ENCODE measurements at regions not wholly inside any gene's neighbourhood (a gene's known extent, or its start where the extent isn't known, plus 50 kb on each side); places are given as distances from the start of the nearest gene placed in this dataset.
A peak's percentile ranks its signal among the peaks of the same experiment; 100 is the strongest.

DNA sequence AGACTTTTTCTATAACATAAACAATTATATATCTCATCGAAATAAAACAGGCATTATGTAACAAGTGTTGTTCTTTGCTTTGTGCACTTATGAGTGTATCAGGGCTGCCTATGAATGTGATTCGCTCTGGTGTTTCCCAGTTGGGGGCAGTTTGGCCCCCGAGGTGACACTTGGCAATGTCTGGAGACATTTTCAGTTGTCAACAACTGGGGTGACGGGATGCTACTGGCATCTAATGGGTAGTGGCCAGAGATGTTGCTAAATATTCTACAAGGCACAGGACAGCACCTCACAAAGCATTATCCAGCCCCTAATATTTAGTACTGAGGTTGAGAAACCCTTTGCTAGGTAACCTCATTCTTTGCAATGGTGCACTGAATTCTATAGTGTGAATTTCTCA lies 83.3 kb downstream of the PLCE1 start:
- Histone ChIP-seq H2BK15ac (replicated peaks; ENCODE audit: low read depth) (no peak overlapping the region), H3K36me3 (ENCODE audit: control insufficient read depth, insufficient read depth, low read length) (no peaks in the 10 kb centered on the region), H4K8ac (ENCODE audit: low read depth, low read length) (no peak overlapping the region), H3K56ac (ENCODE audit: low read length) (no peak overlapping the region), H2AK5ac (ENCODE audit: low read length) (no peak overlapping the region), H3K18ac (ENCODE audit: low read length) (no peak overlapping the region), H3K23ac (ENCODE audit: low read length) (no peak overlapping the region), H2BK5ac (ENCODE audit: low read length) (no peak overlapping the region), H3K79me2 (ENCODE audit: control insufficient read depth, insufficient read depth, low read length) (no peaks in the 10 kb centered on the region), H3K4me2 (ENCODE audit: low read length) (no peak overlapping the region), H3K27me3 (ENCODE audit: insufficient read depth, low read length, poor library complexity) (no peaks in the 10 kb centered on the region), H3K27ac (ENCODE audit: low read depth, low read length) (no peak overlapping the region), H3K9ac (ENCODE audit: low read length) (no peak overlapping the region), H3K4me1 (ENCODE audit: control insufficient read depth, low read depth, low read length) (no peaks in the 10 kb centered on the region), H3K4me3 (ENCODE audit: low read length) (no peak overlapping the region), H3K4ac (ENCODE audit: low read depth, low read length) (no peak overlapping the region), H4K5ac (ENCODE audit: low read length) (no peak overlapping the region), H3K79me1 (ENCODE audit: low read length) (no peaks in the 10 kb centered on the region), H2BK120ac (ENCODE audit: low read depth, low read length) (peak overlapping the region; percentile 28)
- no peak for DNase-seq
- whole genome bisulfite sequencing (ENCODE audit: extremely low coverage, insufficient coverage, low lambda C conversion rate), result 100% methylated on average over 1 of the region's 4 CpGs

DNA sequence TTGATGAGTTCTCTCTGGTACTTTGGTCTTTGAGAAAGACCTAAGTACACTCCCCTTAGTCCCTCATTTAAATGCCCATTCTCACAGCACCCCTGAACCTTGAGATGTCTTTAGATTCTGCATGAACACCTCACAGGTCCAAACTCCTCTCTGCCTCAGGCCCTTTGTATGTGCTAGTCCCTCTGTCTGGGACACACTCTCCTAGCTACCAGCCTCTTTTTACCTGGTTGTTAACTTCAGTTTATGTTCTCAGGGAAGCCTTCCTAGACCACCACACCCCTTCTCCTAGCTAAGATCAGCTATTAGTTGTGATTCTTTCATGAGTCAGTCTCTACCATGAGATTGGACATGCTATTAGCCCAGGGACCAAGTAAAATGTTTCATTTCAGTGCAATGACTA lies 86.4 kb downstream of the PLCE1 start:
- no peak overlapping the region for H2BK5ac ChIP-seq (ENCODE audit: low read length)
- no peak overlapping the region for H3K18ac ChIP-seq (ENCODE audit: low read length)
- H3K56ac ChIP-seq (ENCODE audit: low read length), result no peak overlapping the region
- H3K4me3 ChIP-seq (ENCODE audit: low read length), result no peak overlapping the region
- no peaks in the 10 kb centered on the region for H3K4me1 ChIP-seq (ENCODE audit: control insufficient read depth, low read depth, low read length)
- H3K23ac ChIP-seq (ENCODE audit: low read length), result no peak overlapping the region
- H3K9ac ChIP-seq (ENCODE audit: low read length), result no peak overlapping the region
- no peak overlapping the region for H2BK120ac ChIP-seq (ENCODE audit: low read depth, low read length)
- no peak overlapping the region for H3K4me2 ChIP-seq (ENCODE audit: low read length)
- no peaks in the 10 kb centered on the region for H3K27me3 ChIP-seq (ENCODE audit: insufficient read depth, low read length, poor library complexity)
- H3K36me3 ChIP-seq (ENCODE audit: control insufficient read depth, insufficient read depth, low read length), result no peaks in the 10 kb centered on the region
- H2AK5ac ChIP-seq (ENCODE audit: low read length), result no peak overlapping the region
- H3K27ac ChIP-seq (ENCODE audit: low read depth, low read length), result no peak overlapping the region
- no peak overlapping the region for H3K4ac ChIP-seq (ENCODE audit: low read depth, low read length)
- no peak for DNase-seq
- no peak overlapping the region for H4K8ac ChIP-seq (ENCODE audit: low read depth, low read length)
- H4K5ac ChIP-seq (ENCODE audit: low read length), result no peak overlapping the region
- no peak overlapping the region for H2BK15ac ChIP-seq (replicated peaks; ENCODE audit: low read depth)
- no peaks in the 10 kb centered on the region for H3K79me2 ChIP-seq (ENCODE audit: control insufficient read depth, insufficient read depth, low read length)
- H3K79me1 ChIP-seq (ENCODE audit: low read length), result no peaks in the 10 kb centered on the region

DNA sequence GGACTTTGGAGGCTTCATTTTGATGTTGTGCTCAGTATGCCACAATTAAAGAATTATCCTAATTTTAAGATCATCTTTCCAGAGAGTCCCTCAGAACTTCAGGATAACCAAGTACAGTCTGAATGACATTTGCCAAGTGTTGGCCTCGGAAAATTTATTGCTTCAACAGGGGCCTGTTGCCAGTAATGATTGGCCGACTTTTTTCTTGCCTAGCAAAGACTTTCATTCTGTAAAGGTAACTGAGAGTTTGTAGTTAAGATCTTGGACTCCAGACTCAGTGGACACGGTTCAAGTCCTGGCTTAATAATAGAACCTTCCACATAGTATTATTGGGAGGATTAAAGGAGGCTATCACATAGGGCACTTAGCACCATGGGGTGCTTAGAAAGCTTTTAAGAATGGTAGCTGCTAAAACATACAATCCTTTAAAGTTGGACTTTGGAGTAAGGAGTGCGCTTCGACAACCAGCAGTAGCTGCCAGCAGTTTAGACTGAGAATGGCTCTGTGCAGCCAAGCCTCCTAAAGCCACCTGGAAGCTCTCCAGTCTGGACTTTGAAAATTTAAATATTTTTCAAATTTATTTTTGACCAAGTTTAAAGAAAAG lies 90.0 kb downstream of the PLCE1 start:
- H3K4me3 ChIP-seq (ENCODE audit: low read length), result no peak overlapping the region
- no peaks in the 10 kb centered on the region for H3K36me3 ChIP-seq (ENCODE audit: control insufficient read depth, insufficient read depth, low read length)
- H2BK15ac ChIP-seq (replicated peaks; ENCODE audit: low read depth), result no peak overlapping the region
- no peaks in the 10 kb centered on the region for H3K79me2 ChIP-seq (ENCODE audit: control insufficient read depth, insufficient read depth, low read length)
- H3K23ac ChIP-seq (ENCODE audit: low read length), result no peak overlapping the region
- H4K8ac ChIP-seq (ENCODE audit: low read depth, low read length), result no peak overlapping the region
- H3K56ac ChIP-seq (ENCODE audit: low read length), result no peak overlapping the region
- no peak overlapping the region for H3K27ac ChIP-seq (ENCODE audit: low read depth, low read length)
- no peak overlapping the region for H2BK5ac ChIP-seq (ENCODE audit: low read length)
- H3K9ac ChIP-seq (ENCODE audit: low read length), result no peak overlapping the region
- H2AK5ac ChIP-seq (ENCODE audit: low read length), result no peak overlapping the region
- H3K18ac ChIP-seq (ENCODE audit: low read length), result no peak overlapping the region
- no peak overlapping the region for H4K5ac ChIP-seq (ENCODE audit: low read length)
- H3K4ac ChIP-seq (ENCODE audit: low read depth, low read length), result no peak overlapping the region
- peak overlapping the region; percentile 4 for H2BK120ac ChIP-seq (ENCODE audit: low read depth, low read length)
- H3K79me1 ChIP-seq (ENCODE audit: low read length), result no peaks in the 10 kb centered on the region
- H3K27me3 ChIP-seq (ENCODE audit: insufficient read depth, low read length, poor library complexity), result no peaks in the 10 kb centered on the region
- H3K4me2 ChIP-seq (ENCODE audit: low read length), result no peak overlapping the region
- no CpG with 5 or more reads among the region's 5 CpGs for WGBS (ENCODE audit: extremely low coverage, insufficient coverage, low lambda C conversion rate)
- DNase-seq, result no peak
- no peaks in the 10 kb centered on the region for H3K4me1 ChIP-seq (ENCODE audit: control insufficient read depth, low read depth, low read length)

DNA sequence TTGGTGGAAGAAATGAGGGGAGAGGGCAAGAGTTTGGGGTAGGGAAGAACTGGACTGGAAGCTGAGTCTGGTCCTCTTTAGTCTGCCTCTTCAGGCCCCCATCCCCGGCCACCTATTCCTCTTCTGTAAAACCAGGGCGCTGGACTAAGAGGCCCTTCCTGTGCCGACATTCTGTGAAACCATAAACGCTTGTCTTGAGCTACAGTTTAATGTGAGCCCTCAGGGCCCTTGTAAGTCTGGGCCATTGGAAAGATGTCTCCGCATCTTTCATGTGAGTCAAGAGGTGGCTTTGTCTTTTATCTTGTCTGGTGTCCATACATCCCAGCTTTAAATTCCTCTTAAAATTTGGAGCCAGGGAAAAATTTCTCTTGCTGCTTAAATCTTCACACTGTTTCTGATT lies 90.6 kb downstream of the PLCE1 start:
- Histone ChIP-seq H3K4me3 (ENCODE audit: low read length) (no peak overlapping the region), H3K9ac (ENCODE audit: low read length) (no peak overlapping the region), H3K27ac (ENCODE audit: low read depth, low read length) (no peak overlapping the region), H3K27me3 (ENCODE audit: insufficient read depth, low read length, poor library complexity) (no peaks in the 10 kb centered on the region), H3K79me2 (ENCODE audit: control insufficient read depth, insufficient read depth, low read length) (no peaks in the 10 kb centered on the region), H3K18ac (ENCODE audit: low read length) (no peak overlapping the region), H3K36me3 (ENCODE audit: control insufficient read depth, insufficient read depth, low read length) (no peaks in the 10 kb centered on the region), H2BK120ac (ENCODE audit: low read depth, low read length) (no peak overlapping the region), H3K4me2 (ENCODE audit: low read length) (no peak overlapping the region), H3K79me1 (ENCODE audit: low read length) (no peaks in the 10 kb centered on the region), H2BK5ac (ENCODE audit: low read length) (no peak overlapping the region), H2AK5ac (ENCODE audit: low read length) (no peak overlapping the region), H3K56ac (ENCODE audit: low read length) (no peak overlapping the region), H3K4me1 (ENCODE audit: control insufficient read depth, low read depth, low read length) (no peaks in the 10 kb centered on the region), H2BK15ac (replicated peaks; ENCODE audit: low read depth) (no peak overlapping the region), H4K8ac (ENCODE audit: low read depth, low read length) (no peak overlapping the region), H3K4ac (ENCODE audit: low read depth, low read length) (no peak overlapping the region), H3K23ac (ENCODE audit: low read length) (no peak overlapping the region), H4K5ac (ENCODE audit: low read length) (no peak overlapping the region)
- DNase-seq, result no peak
- WGBS (ENCODE audit: extremely low coverage, insufficient coverage, low lambda C conversion rate), result no CpG with 5 or more reads among the region's 5 CpGs

DNA sequence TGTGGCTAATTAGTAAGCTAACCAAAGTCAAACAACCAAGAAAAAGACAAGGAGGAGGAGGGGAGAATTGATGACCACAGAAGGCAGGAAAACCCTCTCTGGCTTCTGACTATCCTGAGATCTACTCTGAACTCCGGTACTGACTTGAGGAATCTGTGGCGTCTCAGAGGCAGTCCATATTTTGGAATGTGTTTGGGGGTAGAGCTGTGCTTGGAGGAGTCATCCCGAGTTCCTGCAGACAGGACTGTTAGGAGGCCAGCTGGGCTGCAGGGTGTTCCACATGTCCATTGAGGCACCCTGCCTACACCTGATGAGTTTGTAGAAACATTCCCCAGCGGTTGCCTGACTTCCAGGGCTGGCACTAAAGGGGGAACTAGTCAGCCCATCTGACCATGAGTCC lies 91.6 kb downstream of the PLCE1 start:
- Histone ChIP-seq H3K23ac (ENCODE audit: low read length) (no peak overlapping the region), H2AK5ac (ENCODE audit: low read length) (no peak overlapping the region), H3K27me3 (ENCODE audit: insufficient read depth, low read length, poor library complexity) (no peaks in the 10 kb centered on the region), H3K36me3 (ENCODE audit: control insufficient read depth, insufficient read depth, low read length) (no peaks in the 10 kb centered on the region), H2BK5ac (ENCODE audit: low read length) (no peak overlapping the region), H2BK15ac (replicated peaks; ENCODE audit: low read depth) (no peak overlapping the region), H3K4me3 (ENCODE audit: low read length) (no peak overlapping the region), H3K9ac (ENCODE audit: low read length) (no peak overlapping the region), H3K27ac (ENCODE audit: low read depth, low read length) (no peak overlapping the region), H2BK120ac (ENCODE audit: low read depth, low read length) (no peak overlapping the region), H3K18ac (ENCODE audit: low read length) (no peak overlapping the region), H4K8ac (ENCODE audit: low read depth, low read length) (no peak overlapping the region), H3K79me1 (ENCODE audit: low read length) (no peaks in the 10 kb centered on the region), H3K79me2 (ENCODE audit: control insufficient read depth, insufficient read depth, low read length) (no peaks in the 10 kb centered on the region), H3K56ac (ENCODE audit: low read length) (no peak overlapping the region), H4K5ac (ENCODE audit: low read length) (no peak overlapping the region), H3K4ac (ENCODE audit: low read depth, low read length) (no peak overlapping the region), H3K4me2 (ENCODE audit: low read length) (no peak overlapping the region), H3K4me1 (ENCODE audit: control insufficient read depth, low read depth, low read length) (no peaks in the 10 kb centered on the region)
- WGBS (ENCODE audit: extremely low coverage, insufficient coverage, low lambda C conversion rate), result no CpG with 5 or more reads among the region's 4 CpGs
- DNase-seq, result no peak

DNA sequence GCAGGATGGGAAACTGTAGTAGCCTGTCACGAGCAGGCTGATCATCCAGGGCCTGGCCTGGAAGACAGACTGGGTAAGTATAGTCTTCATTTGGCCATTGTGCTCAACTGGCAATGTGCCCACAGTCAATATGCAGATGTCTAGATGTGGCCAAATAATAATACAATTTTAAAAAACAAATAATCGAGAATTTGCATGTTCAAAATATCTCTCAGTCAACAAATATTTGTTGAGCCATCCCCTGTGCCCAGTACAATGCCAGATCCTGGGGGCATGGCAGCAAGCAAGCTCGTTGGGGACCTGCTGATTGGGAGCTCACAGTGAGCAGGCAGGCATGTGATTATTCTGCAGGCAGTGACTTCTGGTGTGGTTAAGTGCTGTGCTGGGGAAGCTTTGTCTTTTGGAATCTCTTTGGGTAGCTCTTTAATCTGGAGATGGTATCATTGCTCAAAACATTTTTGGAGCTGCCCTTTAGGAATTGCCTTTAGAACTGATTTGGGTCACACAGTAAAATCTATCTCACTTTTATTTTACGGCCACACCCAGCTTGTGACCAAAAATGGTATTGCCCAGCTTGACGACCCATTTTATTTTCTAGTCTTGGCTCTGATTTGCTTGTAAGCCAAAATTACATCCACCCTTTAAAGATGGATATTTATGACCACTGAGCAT lies 92.2 kb downstream of the PLCE1 start:
- H3K4ac ChIP-seq (ENCODE audit: low read depth, low read length), result no peak overlapping the region
- no CpG with 5 or more reads among the region's 5 CpGs for WGBS (ENCODE audit: extremely low coverage, insufficient coverage, low lambda C conversion rate)
- H3K18ac ChIP-seq (ENCODE audit: low read length), result no peak overlapping the region

More for the DNA sequence above, 92.2 kb downstream of the PLCE1 start:
- no peak overlapping the region for H2AK5ac ChIP-seq (ENCODE audit: low read length)
- H3K23ac ChIP-seq (ENCODE audit: low read length), result no peak overlapping the region
- no peaks in the 10 kb centered on the region for H3K27me3 ChIP-seq (ENCODE audit: insufficient read depth, low read length, poor library complexity)
- no peaks in the 10 kb centered on the region for H3K36me3 ChIP-seq (ENCODE audit: control insufficient read depth, insufficient read depth, low read length)
- no peak for DNase-seq
- H3K4me1 ChIP-seq (ENCODE audit: control insufficient read depth, low read depth, low read length), result no peaks in the 10 kb centered on the region
- H2BK120ac ChIP-seq (ENCODE audit: low read depth, low read length), result no peak overlapping the region
- no peak overlapping the region for H2BK5ac ChIP-seq (ENCODE audit: low read length)
- no peak overlapping the region for H3K27ac ChIP-seq (ENCODE audit: low read depth, low read length)
- no peak overlapping the region for H4K8ac ChIP-seq (ENCODE audit: low read depth, low read length)
- no peak overlapping the region for H3K56ac ChIP-seq (ENCODE audit: low read length)
- no peaks in the 10 kb centered on the region for H3K79me2 ChIP-seq (ENCODE audit: control insufficient read depth, insufficient read depth, low read length)
- no peak overlapping the region for H3K9ac ChIP-seq (ENCODE audit: low read length)
- H2BK15ac ChIP-seq (replicated peaks; ENCODE audit: low read depth), result no peak overlapping the region
- H4K5ac ChIP-seq (ENCODE audit: low read length), result no peak overlapping the region
- H3K79me1 ChIP-seq (ENCODE audit: low read length), result no peaks in the 10 kb centered on the region
- H3K4me3 ChIP-seq (ENCODE audit: low read length), result no peak overlapping the region
- no peak overlapping the region for H3K4me2 ChIP-seq (ENCODE audit: low read length)
